GM13976 (cell line): ENCODE measurements at regions not wholly inside any gene's neighbourhood (a gene's known extent, or its start where the extent isn't known, plus 50 kb on each side); places are given as distances from the start of the nearest gene placed in this dataset.
"Not testable (repeated sequence)": the region's sequence is repeated elsewhere in the genome, so short reads cannot be mapped to it uniquely, and the experiment has no call there.

Experiments used
- DNase-seq: peaks from one replicate; pipeline ENCODE4 v3.0.0; 2012; ENCODE audit warnings: low spot score
- in situ Hi-C: fragments of 300-500 bp; cut with MboI; formaldehyde crosslinking; loops from one replicate; pipeline ENCODE4 v1.12.0; 2022; ENCODE audit warnings: low sequenced_read_pairs, mixed read lengths, inconsistent platforms; ENCODE audit not compliant: unreplicated experiment
- TF ChIP-seq, protein P1 (sequence below): IDR thresholded peaks from 2 replicates; pipeline ENCODE4 v1.5.1; 2012; ENCODE audit warnings: borderline replicate concordance, mild to moderate bottlenecking; ENCODE audit not compliant: insufficient read depth; ENCODE audit errors: extremely low read depth, missing control alignments, control extremely low read depth

DNA sequence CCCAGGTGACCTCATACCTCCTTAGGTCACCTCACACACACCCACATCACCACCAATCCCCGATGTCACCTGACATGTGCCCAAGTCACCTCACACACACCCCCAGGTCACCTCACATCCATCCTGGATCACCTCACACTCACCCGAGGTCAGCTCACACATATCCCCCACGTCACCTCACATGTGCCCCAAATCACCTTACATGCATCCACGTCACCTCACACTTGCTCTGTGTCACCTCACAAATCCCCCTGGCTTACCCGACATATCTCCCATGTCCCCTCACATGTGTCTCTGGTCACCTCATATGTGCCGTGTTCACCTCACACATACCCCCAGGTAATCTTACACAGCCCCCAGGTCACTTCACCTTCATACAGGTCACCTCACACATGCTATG lies 864.6 kb downstream of the TMEM121 start:
- in situ Hi-C loops = no loop called here
- TF ChIP-seq, protein P1, sequence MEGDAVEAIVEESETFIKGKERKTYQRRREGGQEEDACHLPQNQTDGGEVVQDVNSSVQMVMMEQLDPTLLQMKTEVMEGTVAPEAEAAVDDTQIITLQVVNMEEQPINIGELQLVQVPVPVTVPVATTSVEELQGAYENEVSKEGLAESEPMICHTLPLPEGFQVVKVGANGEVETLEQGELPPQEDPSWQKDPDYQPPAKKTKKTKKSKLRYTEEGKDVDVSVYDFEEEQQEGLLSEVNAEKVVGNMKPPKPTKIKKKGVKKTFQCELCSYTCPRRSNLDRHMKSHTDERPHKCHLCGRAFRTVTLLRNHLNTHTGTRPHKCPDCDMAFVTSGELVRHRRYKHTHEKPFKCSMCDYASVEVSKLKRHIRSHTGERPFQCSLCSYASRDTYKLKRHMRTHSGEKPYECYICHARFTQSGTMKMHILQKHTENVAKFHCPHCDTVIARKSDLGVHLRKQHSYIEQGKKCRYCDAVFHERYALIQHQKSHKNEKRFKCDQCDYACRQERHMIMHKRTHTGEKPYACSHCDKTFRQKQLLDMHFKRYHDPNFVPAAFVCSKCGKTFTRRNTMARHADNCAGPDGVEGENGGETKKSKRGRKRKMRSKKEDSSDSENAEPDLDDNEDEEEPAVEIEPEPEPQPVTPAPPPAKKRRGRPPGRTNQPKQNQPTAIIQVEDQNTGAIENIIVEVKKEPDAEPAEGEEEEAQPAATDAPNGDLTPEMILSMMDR = no peak
- no peak for DNase-seq

DNA sequence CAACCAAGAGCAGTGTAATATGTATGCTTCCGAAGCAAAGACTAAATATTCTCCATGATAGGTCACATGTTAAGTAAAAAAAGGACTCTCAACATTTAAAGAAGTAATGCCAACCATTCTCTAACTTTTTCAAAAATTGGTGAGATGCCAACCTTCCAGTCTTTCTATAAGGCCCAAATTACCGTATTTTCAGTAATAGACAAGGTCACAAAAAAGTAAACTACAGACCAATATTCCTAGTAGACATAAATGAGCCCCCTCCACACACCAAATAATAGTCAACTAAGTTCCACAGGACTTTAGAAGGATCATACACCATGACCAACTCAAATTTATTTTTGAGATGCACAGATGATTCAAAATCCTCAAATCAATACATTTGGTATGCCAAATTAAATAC lies 867.4 kb downstream of the TMEM121 start:
- TF ChIP-seq, protein P1 = no peak
- DNase-seq = no peak
- in situ Hi-C loops = no loop called here

DNA sequence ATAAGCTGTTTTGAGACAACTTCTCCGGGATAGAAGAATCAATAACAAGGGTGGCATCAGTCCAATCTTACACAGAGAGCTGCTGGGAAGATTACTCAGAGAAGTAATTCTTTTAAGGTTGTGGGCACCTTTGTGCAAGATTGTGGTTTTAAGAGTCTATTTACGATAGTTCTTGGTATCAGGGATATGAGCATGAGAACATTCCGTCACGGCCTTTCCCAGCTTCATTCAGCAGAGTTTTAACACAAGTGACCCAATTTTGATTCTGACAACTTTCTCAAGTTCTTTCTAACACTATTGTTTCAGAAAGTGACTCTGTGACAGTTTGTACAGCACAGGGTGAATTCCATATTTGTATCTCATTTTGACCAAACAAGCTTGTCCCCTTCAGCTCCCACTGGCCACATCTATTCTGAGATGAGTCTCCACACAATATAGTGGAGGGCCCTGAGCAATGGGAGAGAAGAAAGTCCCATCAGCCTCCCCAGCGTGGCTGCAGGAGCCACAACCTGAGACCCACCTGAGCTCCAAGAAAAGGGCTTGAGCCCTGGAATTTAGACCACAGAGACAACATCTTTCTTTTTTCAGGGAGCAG lies 869.2 kb downstream of the TMEM121 start:
- TF ChIP-seq, protein P1 = no peak
- in situ Hi-C loops = no loop called here
- no peak for DNase-seq

DNA sequence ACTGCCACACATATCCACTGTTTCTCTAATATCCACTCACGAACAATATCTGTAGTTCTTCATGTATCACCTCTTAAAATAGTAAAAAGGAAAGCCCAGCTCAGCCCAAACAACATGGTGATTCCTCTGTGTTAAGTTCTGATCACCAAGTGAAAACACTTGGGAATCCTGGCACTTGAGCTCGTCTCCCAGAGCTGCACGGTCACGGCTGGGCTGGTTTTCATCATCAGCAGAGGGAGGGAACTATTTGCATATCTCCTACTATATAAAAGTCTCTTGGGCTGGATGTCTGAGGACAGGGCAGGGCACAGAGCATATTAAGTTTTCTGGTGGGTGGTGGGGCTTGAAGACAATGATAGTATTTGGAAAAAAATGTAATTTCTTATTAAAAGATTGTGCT lies 870.6 kb downstream of the TMEM121 start:
- TF ChIP-seq, protein P1 = no peak
- DNase-seq = no peak
- in situ Hi-C loops = no loop called here

DNA sequence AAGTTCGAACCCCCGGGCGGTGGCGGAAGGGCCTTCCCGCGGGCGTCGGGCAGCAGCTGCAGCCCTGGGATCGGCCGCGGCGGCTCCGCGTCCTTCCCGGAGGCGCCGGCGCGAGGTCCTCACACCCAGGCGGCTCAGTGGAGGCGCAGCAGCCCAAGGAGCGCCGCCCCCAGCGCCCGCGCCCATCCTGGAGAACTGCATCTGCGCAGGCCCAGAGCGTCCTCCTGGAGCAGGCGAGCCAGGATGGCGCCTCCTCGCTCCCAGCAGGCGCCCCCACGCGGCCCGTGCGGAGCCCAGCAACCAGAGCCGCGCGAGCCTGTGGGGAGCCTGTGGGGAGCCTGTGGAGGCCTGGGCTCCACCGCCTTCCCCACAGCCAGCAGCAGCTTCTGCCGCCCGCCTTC lies 872.5 kb downstream of the TMEM121 start:
- DNase-seq, in situ Hi-C loops: not testable (repeated sequence)

GRCh38 chr14:106401316-106401715 lies 874.9 kb downstream of the TMEM121 start:
- in situ Hi-C loops, DNase-seq: not testable (repeated sequence)

DNA sequence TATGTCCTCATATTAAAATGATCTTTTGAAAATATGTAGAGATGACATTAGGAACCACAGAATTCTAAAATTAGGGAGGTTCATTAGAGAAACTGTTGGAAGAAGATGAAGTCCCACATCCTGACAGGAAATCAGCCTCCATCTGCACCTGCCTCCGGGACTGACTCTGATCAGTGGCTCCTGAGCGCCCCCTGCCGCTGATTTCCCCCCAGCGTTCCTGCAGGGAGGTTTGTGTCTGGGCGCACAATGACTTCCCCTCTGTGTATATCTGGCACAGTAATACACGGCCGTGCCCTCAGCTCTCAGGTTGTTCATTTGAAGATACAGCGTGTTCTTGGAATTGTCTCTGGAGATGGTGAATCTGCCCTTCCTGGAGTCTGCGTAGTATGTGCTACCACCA lies 883.8 kb downstream of the TMEM121 start:
- TF ChIP-seq, protein P1 = peak; percentile 44
- DNase-seq, in situ Hi-C loops: not testable (repeated sequence)

DNA sequence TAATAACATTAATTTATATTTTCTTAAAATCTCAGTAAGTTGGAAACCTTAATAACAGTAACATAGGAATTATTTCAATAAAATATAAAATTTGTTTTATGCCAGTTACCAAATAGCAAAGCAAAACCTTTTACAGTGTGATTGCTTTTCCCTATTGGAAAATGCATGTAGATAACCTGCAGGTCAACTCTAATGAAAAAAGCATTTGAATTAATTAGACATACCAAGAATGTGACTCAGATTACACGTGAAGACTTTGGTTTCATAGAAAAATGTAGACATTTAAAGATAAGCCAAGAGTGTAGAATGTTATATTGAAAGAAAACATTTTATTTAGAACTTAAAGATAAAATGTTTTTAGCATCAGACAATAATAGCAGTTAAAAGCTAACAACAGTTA lies 888.1 kb downstream of the TMEM121 start:
- in situ Hi-C loops = no loop called here
- DNase-seq = no peak
- TF ChIP-seq, protein P1 = no peak
